ENCODE measurements at regions not wholly inside any gene's neighbourhood (a gene's known extent, or its start where the extent isn't known, plus 50 kb on each side); places are given as distances from the start of the nearest gene placed in this dataset.

- DNase-seq (ENCODE audit: low read depth) = no peak
Observed at GRCh38 chr5:74092766-74093165, 466.8 kb downstream of the ARHGEF28 start.

- no peak for DNase-seq (ENCODE audit: low read depth)
Observed at GRCh38 chr5:74085782-74086181, 459.8 kb downstream of the ARHGEF28 start.

GRCh38 chr5:74085186-74085585 lies 459.2 kb downstream of the ARHGEF28 start:
- DNase-seq (ENCODE audit: low read depth) = no peak

GRCh38 chr5:74083096-74083791 lies 457.2 kb downstream of the ARHGEF28 start:
- DNase-seq (ENCODE audit: low read depth) = no peak

- DNase-seq (ENCODE audit: low read depth) = no peak
Observed at GRCh38 chr5:74082512-74083055, 456.6 kb downstream of the ARHGEF28 start.

- DNase-seq (ENCODE audit: low read depth) = no peak
Observed at GRCh38 chr5:74081126-74081525, 455.1 kb downstream of the ARHGEF28 start.

GRCh38 chr5:74079971-74080556 lies 454.1 kb downstream of the ARHGEF28 start:
- no peak for DNase-seq (ENCODE audit: low read depth)

- no peak for DNase-seq (ENCODE audit: low read depth)
Observed at GRCh38 chr5:74075501-74076484, 449.8 kb downstream of the ARHGEF28 start.

GRCh38 chr5:74074111-74074510 lies 448.1 kb downstream of the ARHGEF28 start:
- no peak for DNase-seq (ENCODE audit: low read depth)

- no peak for DNase-seq (ENCODE audit: low read depth)
Observed at GRCh38 chr5:74073257-74073656, 447.3 kb downstream of the ARHGEF28 start.

GRCh38 chr5:74072646-74073045 lies 446.6 kb downstream of the ARHGEF28 start:
- DNase-seq (ENCODE audit: low read depth) = no peak

- DNase-seq (ENCODE audit: low read depth) = no peak
Observed at GRCh38 chr5:74070766-74071165, 444.8 kb downstream of the ARHGEF28 start.

GRCh38 chr5:74069741-74070140 lies 443.7 kb downstream of the ARHGEF28 start:
- no peak for DNase-seq (ENCODE audit: low read depth)

GRCh38 chr5:74067748-74068541 lies 441.9 kb downstream of the ARHGEF28 start:
- no peak for DNase-seq (ENCODE audit: low read depth)

GRCh38 chr5:74064911-74065310 lies 438.9 kb downstream of the ARHGEF28 start:
- no peak for DNase-seq (ENCODE audit: low read depth)

- DNase-seq (ENCODE audit: low read depth) = no peak
Observed at GRCh38 chr5:74064225-74064624, 438.2 kb downstream of the ARHGEF28 start.

GRCh38 chr5:74063821-74064220 lies 437.8 kb downstream of the ARHGEF28 start:
- no peak for DNase-seq (ENCODE audit: low read depth)

- no peak for DNase-seq (ENCODE audit: low read depth)
Observed at GRCh38 chr5:74063346-74063745, 437.4 kb downstream of the ARHGEF28 start.

GRCh38 chr5:74061292-74061691 lies 435.3 kb downstream of the ARHGEF28 start:
- DNase-seq (ENCODE audit: low read depth) = no peak

- no peak for DNase-seq (ENCODE audit: low read depth)
Observed at GRCh38 chr5:74059706-74060105, 433.7 kb downstream of the ARHGEF28 start.

GRCh38 chr5:74056789-74057164 lies 430.8 kb downstream of the ARHGEF28 start:
- DNase-seq (ENCODE audit: low read depth) = no peak

Measured in T-helper 22 cell (primary cell).